Neuronal stem cell (in vitro differentiated cells): ENCODE measurements at regions not wholly inside any gene's neighbourhood (a gene's known extent, or its start where the extent isn't known, plus 50 kb on each side); places are given as distances from the start of the nearest gene placed in this dataset.

ENCODE experiments used
- DNase-seq: peaks from one replicate; pipeline ENCODE4 v3.0.0-alpha.2; 2013; ENCODE audit warnings: low spot score
- H2AFZ ChIP-seq: one replicate; pipeline ENCODE4 v1.6.1; 2013; ENCODE audit warnings: mild to moderate bottlenecking, low read length, inconsistent platforms
- H2AK5ac ChIP-seq: 2 replicates; pipeline ENCODE4 v1.6.1; 2013; ENCODE audit warnings: low read depth, mild to moderate bottlenecking, inconsistent platforms, low read length, moderate library complexity, mixed read lengths
- H2BK120ac ChIP-seq: 2 replicates; pipeline ENCODE4 v1.6.1; 2013; ENCODE audit warnings: low read depth, mild to moderate bottlenecking, inconsistent platforms, low read length, moderate library complexity, mixed read lengths
- H2BK12ac ChIP-seq: one replicate; pipeline ENCODE4 v1.6.1; 2013; ENCODE audit warnings: low read length, inconsistent platforms
- H2BK15ac ChIP-seq: 2 replicates; pipeline ENCODE4 v1.6.1; 2013; ENCODE audit warnings: mild to moderate bottlenecking, low read length, inconsistent platforms, mixed read lengths
- H2BK5ac ChIP-seq: one replicate; pipeline ENCODE4 v1.6.1; 2013; ENCODE audit warnings: inconsistent platforms, mild to moderate bottlenecking, low read length, moderate library complexity
- H3K14ac ChIP-seq: one replicate; pipeline ENCODE4 v1.6.1; 2013; ENCODE audit warnings: low read length, inconsistent platforms
- H3K18ac ChIP-seq: 2 replicates; pipeline ENCODE4 v1.6.1; 2013; ENCODE audit warnings: low read length, inconsistent platforms
- H3K23ac ChIP-seq: 2 replicates; pipeline ENCODE4 v1.6.1; 2013; ENCODE audit warnings: low read depth, mild to moderate bottlenecking, mixed read lengths, low read length, inconsistent platforms; ENCODE audit not compliant: poor library complexity
- H3K27ac ChIP-seq: replicated peaks from 3 replicates; pipeline ENCODE4 v1.5.1; 2013; ENCODE audit warnings: low read length, inconsistent platforms
- H3K27me3 ChIP-seq, 3 experiments: 2 replicates each; pipeline ENCODE4 v1.6.1; 2013; ENCODE audit warnings: low read length in 3 of 3, mild to moderate bottlenecking in 2 of 3, inconsistent platforms in 1 of 3, low read depth in 1 of 3, mixed read lengths in 1 of 3, moderate library complexity in 1 of 3; ENCODE audit not compliant: control insufficient read depth in 3 of 3, insufficient read depth in 3 of 3
- H3K36me3 ChIP-seq, 2 donors: replicated peaks in 1 of 2; 2 replicates each; pipeline ENCODE4 v1.6.1; 2013; ENCODE audit warnings: low read length in 2 of 2; ENCODE audit not compliant: control insufficient read depth in 2 of 2, insufficient read depth in 2 of 2
- H3K4ac ChIP-seq: 2 replicates; pipeline ENCODE4 v1.6.1; 2013; ENCODE audit warnings: inconsistent platforms, mild to moderate bottlenecking, low read length, moderate library complexity
- H3K4me1 ChIP-seq, 2 donors: 1 replicate in 1 of 2; 2 replicates in 1 of 2; pipeline ENCODE4 v1.6.1; 2013; ENCODE audit warnings: low read length in 2 of 2, low read depth in 1 of 2; ENCODE audit not compliant: control insufficient read depth in 2 of 2, insufficient read depth in 1 of 2
- H3K4me2 ChIP-seq: one replicate; pipeline ENCODE4 v1.6.1; 2013; ENCODE audit warnings: mild to moderate bottlenecking, low read length, inconsistent platforms; ENCODE audit not compliant: insufficient read depth, poor library complexity, severe bottlenecking
- H3K4me3 ChIP-seq, 2 donors: 2 replicates each; pipeline ENCODE4 v1.5.1; 2013; ENCODE audit warnings: low read length in 2 of 2, mild to moderate bottlenecking in 2 of 2, inconsistent platforms in 1 of 2, moderate library complexity in 1 of 2
- H3K79me1 ChIP-seq: one replicate; pipeline ENCODE4 v1.6.1; 2013; ENCODE audit warnings: low read depth, mild to moderate bottlenecking, inconsistent platforms, low read length, moderate library complexity
- H3K9ac ChIP-seq: one replicate; pipeline ENCODE4 v1.6.1; 2013; ENCODE audit warnings: mild to moderate bottlenecking, low read depth, low read length, inconsistent platforms; ENCODE audit not compliant: poor library complexity
- H3K9me3 ChIP-seq, 2 donors: replicated peaks in 1 of 2; 2 replicates each; pipeline versions ENCODE3 to v1.6.1; 2013; ENCODE audit warnings: low read length in 2 of 2, mild to moderate bottlenecking in 2 of 2, inconsistent platforms in 1 of 2, low read depth in 1 of 2, mixed read lengths in 1 of 2, moderate library complexity in 1 of 2; ENCODE audit not compliant: control insufficient read depth in 2 of 2, insufficient read depth in 1 of 2
- H4K8ac ChIP-seq: one replicate; pipeline ENCODE4 v1.6.1; 2013; ENCODE audit warnings: low read depth, mild to moderate bottlenecking, inconsistent platforms, low read length, moderate library complexity
- H4K91ac ChIP-seq: one replicate; pipeline ENCODE4 v1.6.1; 2013; ENCODE audit warnings: low read length, low read depth, mild to moderate bottlenecking, inconsistent platforms; ENCODE audit not compliant: poor library complexity
- WGBS, 2 donors: extraction: QIAGEN DNeasy Blood & Tissue Kit; methylation state at CpG; one replicate each; pipeline ENCODE4 v1.1.7; 2013; ENCODE audit warnings: missing lambda C conversion rate in 2 of 2, mixed read lengths in 1 of 2; ENCODE audit not compliant: insufficient read length in 2 of 2, insufficient replicate concordance in 1 of 2; ENCODE audit errors: extremely low coverage in 2 of 2; 5-methylcytosine and 5-hydroxymethylcytosine counted together

DNA sequence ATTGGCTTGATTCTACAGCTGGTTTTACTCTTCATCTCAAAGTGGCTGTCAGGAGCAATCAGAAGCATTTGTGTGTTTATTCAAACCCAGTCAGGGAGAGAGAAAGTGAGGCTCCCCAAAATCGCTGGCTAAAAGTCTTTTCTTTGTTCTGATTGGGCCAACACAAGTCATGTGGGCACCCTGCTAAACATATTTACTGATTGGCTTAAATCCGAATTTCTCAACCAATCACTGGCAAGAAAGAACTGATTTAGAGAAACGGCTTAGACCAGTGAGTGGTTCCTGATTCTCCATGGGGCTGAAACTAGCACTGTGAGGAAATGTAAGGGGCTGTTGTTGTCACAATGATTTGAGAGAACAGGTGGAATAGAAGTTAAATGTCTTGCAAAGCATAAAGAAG, 98.9 kb upstream of the PDZRN3 start:
- no CpG with 5 or more reads among the region's 3 CpGs for WGBS, 2 donors

GRCh38 chr3:73719861-73720260, 95.1 kb upstream of the PDZRN3 start:
- no peak overlapping the region for H2BK15ac ChIP-seq
- no CpG with 5 or more reads among the region's 6 CpGs for WGBS, 2 donors
- no peak for DNase-seq
- H2AK5ac ChIP-seq, result no peak overlapping the region
- no peak overlapping the region for H3K4me3 ChIP-seq
- no peak overlapping the region for H3K18ac ChIP-seq
- no peak overlapping the region for H3K4me2 ChIP-seq
- no peak overlapping the region for H4K91ac ChIP-seq
- no peaks in the 10 kb centered on the region for H3K27me3 ChIP-seq
- no peak overlapping the region for H2BK12ac ChIP-seq
- H2AFZ ChIP-seq, result no peak overlapping the region
- H3K27ac ChIP-seq, result no peak overlapping the region
- peaks cover 0 to 1% of the 10 kb centered on the region in 2 donors for H3K4me1 ChIP-seq
- H3K36me3 ChIP-seq, result no peaks in the 10 kb centered on the region
- H3K9ac ChIP-seq, result no peak overlapping the region
- H3K23ac ChIP-seq, result no peak overlapping the region
- no peak overlapping the region for H4K8ac ChIP-seq
- no peaks in the 10 kb centered on the region for H3K79me1 ChIP-seq
- no peak overlapping the region for H2BK120ac ChIP-seq
- H3K4ac ChIP-seq, result no peak overlapping the region
- H2BK5ac ChIP-seq, result no peak overlapping the region
- peaks cover 0 to 2% of the 10 kb centered on the region in 2 donors for H3K9me3 ChIP-seq
- H3K14ac ChIP-seq, result no peak overlapping the region

More for the DNA sequence above, 98.9 kb upstream of the PDZRN3 start:
- Histone ChIP-seq H2AFZ (no peak overlapping the region), H3K4me1 (peaks cover 8 to 16% of the 10 kb centered on the region in 2 donors), H3K27ac (no peak overlapping the region), H2BK5ac (no peak overlapping the region), H3K4ac (no peak overlapping the region), H3K79me1 (no peaks in the 10 kb centered on the region), H3K4me2 (no peak overlapping the region), H3K9me3 (no peaks in the 10 kb centered on the region), H2AK5ac (no peak overlapping the region), H3K36me3 (no peaks in the 10 kb centered on the region), H4K8ac (no peak overlapping the region), H3K27me3 (no peaks in the 10 kb centered on the region), H3K23ac (no peak overlapping the region), H3K14ac (no peak overlapping the region), H2BK12ac (no peak overlapping the region), H4K91ac (no peak overlapping the region), H3K9ac (no peak overlapping the region), H2BK15ac (no peak overlapping the region), H2BK120ac (no peak overlapping the region), H3K4me3 (no peak overlapping the region), H3K18ac (no peak overlapping the region)
- no peak for DNase-seq

- Histone ChIP-seq H2AFZ (no peak overlapping the region), H2BK15ac (no peak overlapping the region), H3K14ac (no peak overlapping the region), H3K4me1 (peaks cover 0 to 1% of the 10 kb centered on the region in 2 donors), H3K4me2 (no peak overlapping the region), H4K8ac (no peak overlapping the region), H2AK5ac (no peak overlapping the region), H2BK12ac (no peak overlapping the region), H3K27ac (no peak overlapping the region), H3K4ac (no peak overlapping the region), H3K9me3 (peaks cover 0 to 2% of the 10 kb centered on the region in 2 donors), H2BK120ac (no peak overlapping the region), H2BK5ac (no peak overlapping the region), H3K18ac (no peak overlapping the region), H3K4me3 (no peak overlapping the region), H3K27me3 (no peaks in the 10 kb centered on the region), H3K36me3 (no peaks in the 10 kb centered on the region), H4K91ac (no peak overlapping the region), H3K9ac (no peak overlapping the region), H3K23ac (no peak overlapping the region), H3K79me1 (no peaks in the 10 kb centered on the region)
- DNase-seq, result no peak
- WGBS, 2 donors, result no CpG with 5 or more reads among the region's 5 CpGs
Measured at GRCh38 chr3:73719413-73719851, 94.7 kb upstream of the PDZRN3 start.

GRCh38 chr3:73718326-73719110, 93.8 kb upstream of the PDZRN3 start:
- H2AK5ac ChIP-seq, result no peak overlapping the region
- no peak overlapping the region for H2BK15ac ChIP-seq
- no peak overlapping the region for H3K14ac ChIP-seq
- H3K27ac ChIP-seq, result no peak overlapping the region
- no peak overlapping the region for H3K9ac ChIP-seq
- no peaks in the 10 kb centered on the region for H3K79me1 ChIP-seq
- peaks cover 0 to 2% of the 10 kb centered on the region in 2 donors for H3K9me3 ChIP-seq
- no peak overlapping the region for H3K4me3 ChIP-seq
- H3K4me1 ChIP-seq, result peaks cover 0 to 1% of the 10 kb centered on the region in 2 donors
- DNase-seq, result no peak
- no peak overlapping the region for H3K23ac ChIP-seq
- no peaks in the 10 kb centered on the region for H3K36me3 ChIP-seq
- no peak overlapping the region for H4K8ac ChIP-seq
- no CpG with 5 or more reads among the region's 5 CpGs for WGBS, 2 donors
- no peak overlapping the region for H3K4ac ChIP-seq
- H4K91ac ChIP-seq, result no peak overlapping the region
- H3K4me2 ChIP-seq, result no peak overlapping the region
- no peak overlapping the region for H3K18ac ChIP-seq
- peak overlapping the region; percentile 27 for H2AFZ ChIP-seq
- H2BK5ac ChIP-seq, result no peak overlapping the region
- H2BK12ac ChIP-seq, result no peak overlapping the region
- H3K27me3 ChIP-seq, result no peaks in the 10 kb centered on the region
- no peak overlapping the region for H2BK120ac ChIP-seq
